Cardiac fibroblast (primary cell): ENCODE measurements at regions not wholly inside any gene's neighbourhood (a gene's known extent, or its start where the extent isn't known, plus 50 kb on each side); places are given as distances from the start of the nearest gene placed in this dataset.

Source experiments
- DNase-seq, 2 donors: peaks; one replicate each; pipeline versions ENCODE4 v3.0.0 to v3.0.0-alpha.2; 2010; ENCODE audit warnings: low read depth in 2 of 2
- H3K4me3 ChIP-seq, 2 donors: replicated peaks in 1 of 2; 1 replicate in 1 of 2; 2 replicates in 1 of 2; pipeline ENCODE4 v1.5.1; 2011; ENCODE audit warnings: low read depth in 2 of 2, low read length in 2 of 2, mild to moderate bottlenecking in 2 of 2, moderate library complexity in 1 of 2
- TF ChIP-seq, protein P1 (sequence below): IDR thresholded peaks from one replicate; pipeline ENCODE4 v1.5.1; 2011; ENCODE audit warnings: low read depth, mild to moderate bottlenecking, low read length, inconsistent platforms

DNA sequence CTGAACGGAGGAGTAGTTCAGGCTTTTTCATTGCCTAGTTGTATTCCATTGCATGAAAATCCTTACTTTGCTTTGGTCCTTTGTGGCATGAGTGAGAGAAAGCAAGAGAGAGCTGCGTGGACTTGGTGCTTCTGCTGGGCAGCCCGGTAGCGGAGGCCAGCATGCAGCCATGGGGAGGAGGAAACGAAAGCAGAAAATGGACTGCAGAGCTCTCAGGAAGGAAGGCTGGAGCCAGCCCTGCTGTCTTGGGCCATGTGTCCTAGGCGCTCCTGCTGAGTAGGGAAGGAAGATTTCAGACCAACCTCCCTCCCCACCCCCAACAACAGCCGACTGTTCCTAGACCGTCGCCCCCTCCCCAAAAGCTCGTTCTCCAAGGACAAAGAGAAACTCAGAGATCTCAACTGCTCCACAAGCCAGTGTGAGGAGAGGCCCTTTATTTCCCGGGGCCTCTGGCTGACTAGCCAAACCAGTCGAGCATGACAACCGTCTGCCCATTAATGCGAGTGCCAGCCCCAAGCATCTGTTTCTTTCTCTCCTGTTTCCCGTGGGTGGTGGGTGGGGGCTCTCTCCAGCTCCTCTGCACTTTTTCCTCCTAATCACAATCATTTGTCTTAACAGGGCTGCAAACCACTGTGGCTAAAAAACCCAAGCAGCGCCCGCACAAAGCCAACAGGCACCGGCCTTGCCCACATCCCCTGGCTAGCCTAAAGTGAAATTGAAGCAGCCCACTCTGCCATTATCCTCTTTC, 66.8 kb upstream of the FZD7 start:
- no peak overlapping the region for H3K4me3 ChIP-seq
- TF ChIP-seq, protein P1, sequence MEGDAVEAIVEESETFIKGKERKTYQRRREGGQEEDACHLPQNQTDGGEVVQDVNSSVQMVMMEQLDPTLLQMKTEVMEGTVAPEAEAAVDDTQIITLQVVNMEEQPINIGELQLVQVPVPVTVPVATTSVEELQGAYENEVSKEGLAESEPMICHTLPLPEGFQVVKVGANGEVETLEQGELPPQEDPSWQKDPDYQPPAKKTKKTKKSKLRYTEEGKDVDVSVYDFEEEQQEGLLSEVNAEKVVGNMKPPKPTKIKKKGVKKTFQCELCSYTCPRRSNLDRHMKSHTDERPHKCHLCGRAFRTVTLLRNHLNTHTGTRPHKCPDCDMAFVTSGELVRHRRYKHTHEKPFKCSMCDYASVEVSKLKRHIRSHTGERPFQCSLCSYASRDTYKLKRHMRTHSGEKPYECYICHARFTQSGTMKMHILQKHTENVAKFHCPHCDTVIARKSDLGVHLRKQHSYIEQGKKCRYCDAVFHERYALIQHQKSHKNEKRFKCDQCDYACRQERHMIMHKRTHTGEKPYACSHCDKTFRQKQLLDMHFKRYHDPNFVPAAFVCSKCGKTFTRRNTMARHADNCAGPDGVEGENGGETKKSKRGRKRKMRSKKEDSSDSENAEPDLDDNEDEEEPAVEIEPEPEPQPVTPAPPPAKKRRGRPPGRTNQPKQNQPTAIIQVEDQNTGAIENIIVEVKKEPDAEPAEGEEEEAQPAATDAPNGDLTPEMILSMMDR: no peak

DNA sequence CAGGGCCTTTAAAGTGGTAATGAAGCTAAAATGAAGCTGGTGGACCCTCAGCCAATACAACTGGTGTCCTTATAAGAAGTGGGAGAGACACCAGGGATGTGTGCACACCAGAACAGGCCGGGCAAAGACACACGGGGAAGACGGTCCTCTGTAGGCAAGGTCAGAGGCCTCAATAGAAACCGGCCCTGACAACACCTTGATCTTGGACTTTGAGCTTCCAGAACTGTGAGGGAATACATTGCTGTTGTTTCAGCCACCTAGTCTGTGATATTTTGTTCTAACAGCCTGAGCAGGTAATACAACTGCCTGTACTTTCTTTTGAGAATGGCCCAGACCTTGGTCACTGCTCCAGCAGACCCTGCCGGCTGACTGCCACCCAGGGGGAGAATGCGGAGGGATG, 65.6 kb upstream of the FZD7 start:
- DNase-seq: no peak
- TF ChIP-seq, protein P1: no peak
- H3K4me3 ChIP-seq: no peak overlapping the region

More for the DNA sequence above, 66.8 kb upstream of the FZD7 start:
- no peak for DNase-seq

DNA sequence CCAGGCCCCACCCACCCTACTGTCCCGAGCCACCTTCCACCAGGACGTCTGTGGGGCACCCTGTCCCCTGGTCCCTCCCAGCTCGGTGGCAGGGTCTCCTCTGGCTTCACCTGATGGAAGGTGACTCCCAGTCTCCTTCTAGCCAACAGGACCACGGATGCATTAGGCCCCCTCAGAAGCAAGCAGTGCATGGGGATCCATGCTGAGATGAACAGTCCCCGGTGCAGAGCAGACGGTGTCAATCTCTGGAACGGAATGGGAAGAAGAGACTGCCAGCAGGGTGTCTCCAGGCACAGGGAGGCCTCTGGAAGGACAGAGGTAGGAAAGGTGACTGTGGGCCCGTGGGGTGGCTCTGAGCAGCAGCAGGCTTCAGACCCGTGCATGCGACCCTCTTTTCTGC, 65.2 kb upstream of the FZD7 start:
- no peak overlapping the region for H3K4me3 ChIP-seq
- DNase-seq: no peak
- TF ChIP-seq, protein P1: no peak

DNA sequence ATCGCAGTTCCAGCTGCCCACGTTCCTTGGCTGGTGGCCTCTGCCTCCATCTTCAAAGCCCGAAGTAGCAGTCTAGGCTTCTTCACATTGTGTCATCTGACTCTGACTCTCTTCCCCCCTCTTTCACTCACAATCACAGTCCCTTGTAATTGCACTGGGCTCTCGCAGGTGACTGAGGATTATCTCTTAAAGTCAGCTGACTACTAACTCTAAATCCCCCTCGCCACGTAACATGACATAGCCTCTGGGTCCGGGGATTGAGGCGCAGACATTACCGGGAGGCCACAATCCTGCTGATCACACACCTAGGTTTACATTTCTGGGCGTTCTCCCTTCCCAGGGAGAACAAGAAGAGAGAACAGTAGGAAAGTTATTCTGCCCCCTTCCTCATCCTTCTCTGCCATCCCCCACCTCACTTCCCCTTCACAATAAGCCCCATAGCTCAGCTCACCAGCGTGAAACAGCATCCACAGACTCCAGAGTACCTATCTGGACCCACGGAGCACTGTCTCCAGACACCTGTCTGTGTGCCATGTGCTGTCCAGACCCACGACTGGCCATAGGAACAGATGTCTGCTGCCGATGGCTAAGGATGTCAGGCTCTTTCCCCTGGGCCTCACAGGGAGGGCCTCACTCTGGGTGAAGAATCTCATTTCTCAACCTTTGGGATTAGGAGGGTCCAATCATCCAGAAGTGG, 64.3 kb upstream of the FZD7 start:
- TF ChIP-seq, protein P1: no peak
- no peak for DNase-seq
- no peak overlapping the region for H3K4me3 ChIP-seq

DNA sequence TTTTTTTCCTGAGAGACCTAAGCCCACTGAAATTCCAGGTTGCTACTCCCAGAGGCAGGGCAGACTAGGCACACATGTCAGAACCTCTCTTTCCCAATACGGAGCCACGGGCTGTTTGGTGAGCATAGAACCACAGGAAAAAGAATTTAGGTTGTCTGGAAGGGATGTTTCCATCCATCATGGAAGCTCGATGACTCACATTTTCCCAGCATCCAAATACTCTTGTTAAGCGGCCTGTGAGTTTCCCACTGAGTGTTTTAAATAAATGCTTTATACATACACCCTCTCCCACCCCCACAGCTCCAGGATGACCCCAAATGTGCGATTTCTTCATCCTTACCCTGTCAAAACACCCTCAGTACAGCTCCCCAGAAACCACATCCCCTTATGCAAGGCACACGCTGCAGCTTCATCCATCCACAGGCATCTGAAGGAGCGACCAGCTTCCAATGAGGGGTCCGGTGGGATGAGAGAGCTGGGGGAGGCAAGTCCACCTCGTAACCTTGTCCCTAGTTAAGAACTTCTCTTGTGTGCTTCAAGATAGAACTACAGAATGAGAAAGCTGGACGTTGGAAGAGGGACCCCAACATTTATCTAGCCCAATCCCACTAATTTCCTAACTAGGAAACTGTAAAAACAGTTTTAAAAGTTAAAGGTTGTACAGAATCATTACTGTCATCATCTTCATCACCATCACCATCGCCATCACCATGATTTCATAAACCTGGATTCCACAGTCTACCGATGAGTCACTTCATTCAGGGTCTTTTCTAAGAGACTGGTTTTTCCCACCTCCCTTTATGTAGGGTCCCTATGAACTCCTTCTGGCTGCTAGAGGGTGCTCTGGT, 63.5 kb upstream of the FZD7 start:
- no peak overlapping the region for H3K4me3 ChIP-seq
- DNase-seq: peak; percentile 6 to 65
- TF ChIP-seq, protein P1: no peak

DNA sequence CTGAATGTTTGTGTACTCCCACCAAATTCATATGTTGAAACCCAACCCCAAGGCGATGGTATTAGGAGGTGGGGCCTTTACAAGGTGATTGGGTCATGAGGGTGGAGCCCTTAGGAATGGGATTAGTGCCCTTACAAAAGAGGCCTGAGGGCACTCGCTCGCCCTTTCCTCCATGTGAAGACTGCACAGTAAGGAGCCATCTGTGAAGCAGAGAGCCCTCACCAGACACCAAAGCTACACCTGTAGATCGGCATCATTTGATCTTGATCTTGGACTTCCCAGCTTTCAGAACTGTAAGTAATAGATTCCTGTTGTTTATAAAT, 62.9 kb upstream of the FZD7 start:
- TF ChIP-seq, protein P1: no peak
- no peak for DNase-seq
- no peak overlapping the region for H3K4me3 ChIP-seq
